ENCODE measurements at regions not wholly inside any gene's neighbourhood (a gene's known extent, or its start where the extent isn't known, plus 50 kb on each side); places are given as distances from the start of the nearest gene placed in this dataset.

- peak overlapping the region; percentile 71 for H3K4me3 ChIP-seq (ENCODE audit: low read depth, low read length)
- no peak for TF ChIP-seq CTCF (conservative IDR thresholded peaks at IDR 0.05; ENCODE audit: low read depth, low read length)
- no peak for DNase-seq (ENCODE audit: low read depth)
Measured at GRCh38 chr1:238485057-238485911, 594.6 kb upstream of the ZP4 start.

- peak overlapping the region; percentile 71 for H3K4me3 ChIP-seq (ENCODE audit: low read depth, low read length)
- no peak for TF ChIP-seq CTCF (conservative IDR thresholded peaks at IDR 0.05; ENCODE audit: low read depth, low read length)
- no peak for DNase-seq (ENCODE audit: low read depth)
Measured at GRCh38 chr1:238484121-238484520, 593.4 kb upstream of the ZP4 start.

- no peak overlapping the region for H3K4me3 ChIP-seq (ENCODE audit: low read depth, low read length)
- DNase-seq (ENCODE audit: low read depth) = no peak
- no peak for TF ChIP-seq CTCF (conservative IDR thresholded peaks at IDR 0.05; ENCODE audit: low read depth, low read length)
Measured at GRCh38 chr1:238476841-238477240, 586.1 kb upstream of the ZP4 start.

- no peak overlapping the region for H3K4me3 ChIP-seq (ENCODE audit: low read depth, low read length)
- no peak for TF ChIP-seq CTCF (conservative IDR thresholded peaks at IDR 0.05; ENCODE audit: low read depth, low read length)
- no peak for DNase-seq (ENCODE audit: low read depth)
Measured at GRCh38 chr1:238475712-238476111, 585.0 kb upstream of the ZP4 start.

- DNase-seq (ENCODE audit: low read depth) = no peak
- H3K4me3 ChIP-seq (ENCODE audit: low read depth, low read length) = no peak overlapping the region
- no peak for TF ChIP-seq CTCF (conservative IDR thresholded peaks at IDR 0.05; ENCODE audit: low read depth, low read length)
Measured at GRCh38 chr1:238474263-238474662, 583.5 kb upstream of the ZP4 start.

- H3K4me3 ChIP-seq (ENCODE audit: low read depth, low read length) = peak overlapping the region; percentile 40
- TF ChIP-seq CTCF (conservative IDR thresholded peaks at IDR 0.05; ENCODE audit: low read depth, low read length) = no peak
- DNase-seq (ENCODE audit: low read depth) = peak; percentile 81
Measured at GRCh38 chr1:238469146-238469631, 578.5 kb upstream of the ZP4 start.

- H3K4me3 ChIP-seq (ENCODE audit: low read depth, low read length) = no peak overlapping the region
- no peak for DNase-seq (ENCODE audit: low read depth)
- TF ChIP-seq CTCF (conservative IDR thresholded peaks at IDR 0.05; ENCODE audit: low read depth, low read length) = no peak
Measured at GRCh38 chr1:238468068-238468467, 577.3 kb upstream of the ZP4 start.

Data from epithelial cell of proximal tubule (primary cell).